ENCODE measurements at regions not wholly inside any gene's neighbourhood (a gene's known extent, or its start where the extent isn't known, plus 50 kb on each side); places are given as distances from the start of the nearest gene placed in this dataset.

DNA sequence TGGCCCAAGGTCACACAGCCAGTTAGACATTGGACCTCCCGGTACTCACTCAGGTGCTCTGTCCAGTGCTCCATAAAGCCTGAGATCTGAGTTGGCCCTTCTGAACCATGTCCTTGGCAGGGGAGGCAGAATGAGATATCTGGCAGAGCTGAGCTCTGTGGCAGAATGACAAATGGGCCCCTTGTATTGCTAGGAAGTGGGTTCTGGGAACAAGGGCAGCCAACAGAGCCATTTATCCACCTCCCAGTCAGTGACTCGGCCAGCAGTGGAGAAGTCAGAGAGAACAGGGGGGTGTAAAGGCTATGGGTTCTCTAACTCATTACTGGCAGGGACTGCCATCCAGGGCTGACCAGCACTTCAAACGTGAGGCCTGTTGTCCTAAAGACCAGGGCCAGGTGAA, 117.1 kb upstream of the NLRP1 start:
- no peak overlapping the region for H3K18ac ChIP-seq (ENCODE audit: insufficient read length, low read depth, low read length)
- no peak overlapping the region for H3K56ac ChIP-seq (ENCODE audit: insufficient read length, low read depth, low read length)
- H3K4me2 ChIP-seq (ENCODE audit: insufficient read depth, insufficient read length, low read length), result no peak overlapping the region
- peaks cover 0 to 24% of the 10 kb centered on the region in 2 experiments; a peak in 4 of 5 replicates for H3K9me3 Mint-ChIP-seq
- H2AFZ ChIP-seq (ENCODE audit: low read length), result no peak overlapping the region
- no peaks in the 10 kb centered on the region for H3K27me3 Mint-ChIP-seq (ENCODE audit: low read depth)
- H3K14ac ChIP-seq (ENCODE audit: insufficient read depth, low read length), result no peak overlapping the region
- H2BK12ac ChIP-seq (ENCODE audit: insufficient read length, low read depth, low read length), result no peak overlapping the region
- no peak overlapping the region for H2BK120ac ChIP-seq (ENCODE audit: low read depth, low read length, poor library complexity, severe bottlenecking)
- WGBS (ENCODE audit: extremely low coverage, insufficient read length, low lambda C conversion rate), result no CpG with 5 or more reads among the region's 3 CpGs
- H3K27me3 ChIP-seq (ENCODE audit: insufficient read depth, low read length), result no peaks in the 10 kb centered on the region
- H3K79me2 ChIP-seq (ENCODE audit: insufficient read depth, low read length), result no peaks in the 10 kb centered on the region
- no peaks in the 10 kb centered on the region for H3K23me2 ChIP-seq (ENCODE audit: insufficient read length, low read depth, low read length, poor library complexity, severe bottlenecking)
- H4K5ac ChIP-seq (ENCODE audit: insufficient read length, low read depth, low read length), result no peak overlapping the region
- no peak overlapping the region for H3K4ac ChIP-seq (ENCODE audit: low read depth, low read length)
- no peak overlapping the region for H2BK15ac ChIP-seq (ENCODE audit: low read depth, low read length)
- no peaks in the 10 kb centered on the region for H3K79me1 ChIP-seq (ENCODE audit: insufficient read depth, low read depth, low read length, poor library complexity, severe bottlenecking)
- H4K8ac ChIP-seq (replicated peaks; ENCODE audit: insufficient read length, low read depth, low read length), result no peak overlapping the region
- no peaks in the 10 kb centered on the region for H3K9me3 ChIP-seq (ENCODE audit: control insufficient read depth, low read depth, low read length)
- peaks cover 5% of the 10 kb centered on the region; the same call in 1 of the 2 replicates for H3K4me1 ChIP-seq (ENCODE audit: insufficient read depth, low read length)
- peaks cover 0 to 2% (median 0%) of the 10 kb centered on the region in 3 experiments; a peak in 1 of 7 replicates for H3K36me3 Mint-ChIP-seq (ENCODE audit: insufficient read depth in 1 of 3, low read depth in 3 of 3)
- no peak overlapping the region for H3K23ac ChIP-seq (ENCODE audit: insufficient read length, low read depth, low read length)
- H4K20me1 ChIP-seq (ENCODE audit: control insufficient read depth, insufficient read depth, insufficient read length), result no peaks in the 10 kb centered on the region
- H3K4me3 Mint-ChIP-seq, result no peak overlapping the region
- peak overlapping the region in 2 of 3 experiments; percentile 35 to 92; a peak in 3 of 7 replicates for H3K27ac Mint-ChIP-seq
- no peak for DNase-seq
- H3K27ac ChIP-seq (ENCODE audit: insufficient read length, low read depth, low read length), result no peak overlapping the region
- no peak overlapping the region for H2BK20ac ChIP-seq (ENCODE audit: low read depth, low read length, poor library complexity, severe bottlenecking)
- H3T11ph ChIP-seq (ENCODE audit: low read length), result no peak overlapping the region
- TF ChIP-seq, protein P1, sequence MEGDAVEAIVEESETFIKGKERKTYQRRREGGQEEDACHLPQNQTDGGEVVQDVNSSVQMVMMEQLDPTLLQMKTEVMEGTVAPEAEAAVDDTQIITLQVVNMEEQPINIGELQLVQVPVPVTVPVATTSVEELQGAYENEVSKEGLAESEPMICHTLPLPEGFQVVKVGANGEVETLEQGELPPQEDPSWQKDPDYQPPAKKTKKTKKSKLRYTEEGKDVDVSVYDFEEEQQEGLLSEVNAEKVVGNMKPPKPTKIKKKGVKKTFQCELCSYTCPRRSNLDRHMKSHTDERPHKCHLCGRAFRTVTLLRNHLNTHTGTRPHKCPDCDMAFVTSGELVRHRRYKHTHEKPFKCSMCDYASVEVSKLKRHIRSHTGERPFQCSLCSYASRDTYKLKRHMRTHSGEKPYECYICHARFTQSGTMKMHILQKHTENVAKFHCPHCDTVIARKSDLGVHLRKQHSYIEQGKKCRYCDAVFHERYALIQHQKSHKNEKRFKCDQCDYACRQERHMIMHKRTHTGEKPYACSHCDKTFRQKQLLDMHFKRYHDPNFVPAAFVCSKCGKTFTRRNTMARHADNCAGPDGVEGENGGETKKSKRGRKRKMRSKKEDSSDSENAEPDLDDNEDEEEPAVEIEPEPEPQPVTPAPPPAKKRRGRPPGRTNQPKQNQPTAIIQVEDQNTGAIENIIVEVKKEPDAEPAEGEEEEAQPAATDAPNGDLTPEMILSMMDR (conservative IDR thresholded peaks at IDR 0.05), result no peak
- no peak overlapping the region for H2AK5ac ChIP-seq (ENCODE audit: insufficient read length, low read length)
- H4K91ac ChIP-seq (ENCODE audit: insufficient read length, low read depth, low read length), result no peak overlapping the region
- peaks cover 75 to 82% of the 10 kb centered on the region in 2 experiments for H3K4me1 Mint-ChIP-seq
- no peak overlapping the region for H2BK5ac ChIP-seq (ENCODE audit: insufficient read length, low read length)
- no peak overlapping the region for H3K9ac ChIP-seq (ENCODE audit: extremely low read depth, insufficient read length, low read length)
